ENCODE measurements at regions not wholly inside any gene's neighbourhood (a gene's known extent, or its start where the extent isn't known, plus 50 kb on each side); places are given as distances from the start of the nearest gene placed in this dataset.

DNA sequence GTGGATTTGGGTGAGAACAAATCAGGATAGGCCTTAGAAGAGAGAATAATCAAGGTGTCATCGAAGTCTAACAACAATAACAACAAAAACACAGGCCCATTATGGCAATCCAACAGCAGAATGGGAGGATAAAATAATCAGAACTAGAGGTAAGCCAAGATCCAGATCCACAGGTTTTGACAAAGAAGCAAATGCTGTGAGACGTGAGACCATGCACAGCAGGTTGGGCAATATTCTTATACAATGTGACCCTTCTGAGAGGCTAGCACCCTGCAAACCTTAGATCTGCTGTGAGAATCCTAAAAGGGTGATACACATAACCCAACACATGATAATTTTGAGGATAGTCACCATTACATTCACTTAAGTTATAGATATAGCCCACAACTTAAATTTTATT lies 352.9 kb downstream of the CDH10 start (continued):
- TF ChIP-seq TCF4 (CRISPR knock-in tag; IDR thresholded peaks at IDR 0.05; ENCODE audit: borderline replicate concordance) = no peak
- TF ChIP-seq ZNF8 (CRISPR knock-in tag; IDR thresholded peaks at IDR 0.05) = no peak

DNA sequence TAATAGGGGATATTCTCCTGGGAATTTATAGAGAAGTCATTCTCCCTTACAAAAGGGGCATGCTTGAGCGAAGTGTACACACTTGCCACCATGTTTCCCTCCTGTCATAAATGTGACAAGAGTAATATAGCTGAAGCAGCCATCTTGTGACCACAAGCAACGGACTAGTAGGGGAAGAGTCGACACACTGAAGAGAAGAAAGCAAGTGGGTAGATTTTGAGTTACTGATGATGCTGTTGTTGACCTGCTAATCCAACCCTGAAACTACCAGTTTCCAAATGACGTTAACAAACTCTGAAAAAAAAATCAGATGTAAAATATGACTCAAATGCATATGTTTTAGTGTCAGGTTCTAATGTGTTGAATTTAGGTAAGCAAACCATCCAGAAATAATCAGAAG lies 350.4 kb downstream of the CDH10 start:
- TF ChIP-seq BACH2 (CRISPR knock-in tag; IDR thresholded peaks at IDR 0.05; ENCODE audit: borderline replicate concordance) (no peak), ZNF70 (CRISPR knock-in tag; IDR thresholded peaks at IDR 0.05) (no peak), SNAI2 (CRISPR knock-in tag; IDR thresholded peaks at IDR 0.05) (no peak)
- TF ChIP-seq, protein P1, sequence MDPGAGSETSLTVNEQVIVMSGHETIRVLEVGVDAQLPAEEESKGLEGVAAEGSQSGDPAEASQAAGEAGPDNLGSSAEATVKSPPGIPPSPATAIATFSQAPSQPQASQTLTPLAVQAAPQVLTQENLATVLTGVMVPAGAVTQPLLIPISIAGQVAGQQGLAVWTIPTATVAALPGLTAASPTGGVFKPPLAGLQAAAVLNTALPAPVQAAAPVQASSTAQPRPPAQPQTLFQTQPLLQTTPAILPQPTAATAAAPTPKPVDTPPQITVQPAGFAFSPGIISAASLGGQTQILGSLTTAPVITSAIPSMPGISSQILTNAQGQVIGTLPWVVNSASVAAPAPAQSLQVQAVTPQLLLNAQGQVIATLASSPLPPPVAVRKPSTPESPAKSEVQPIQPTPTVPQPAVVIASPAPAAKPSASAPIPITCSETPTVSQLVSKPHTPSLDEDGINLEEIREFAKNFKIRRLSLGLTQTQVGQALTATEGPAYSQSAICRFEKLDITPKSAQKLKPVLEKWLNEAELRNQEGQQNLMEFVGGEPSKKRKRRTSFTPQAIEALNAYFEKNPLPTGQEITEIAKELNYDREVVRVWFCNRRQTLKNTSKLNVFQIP (CRISPR knock-in tag; IDR thresholded peaks at IDR 0.05; ENCODE audit: borderline replicate concordance, low read depth) = no peak
- ATAC-seq = no peak

DNA sequence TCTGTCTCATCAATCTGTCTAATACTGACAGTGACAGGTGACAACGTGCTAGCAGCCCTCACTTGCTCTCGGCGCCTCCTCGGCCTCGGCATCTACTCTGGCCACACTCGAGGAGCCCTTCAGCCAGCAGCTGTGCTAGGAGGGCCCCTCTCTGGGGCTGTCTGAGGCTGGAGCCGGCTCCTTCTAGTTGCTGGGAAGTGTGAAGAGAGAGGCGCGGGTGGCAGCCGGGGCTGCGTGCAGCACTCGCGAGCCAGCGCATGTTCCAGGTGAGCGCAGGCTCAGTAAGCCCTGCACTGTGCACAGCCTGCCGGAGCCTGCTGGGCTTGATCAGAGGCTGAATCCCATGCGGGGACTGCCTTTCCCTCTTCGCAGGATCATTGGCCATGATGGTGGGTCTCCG lies 330.7 kb downstream of the CDH10 start:
- TF ChIP-seq ZFP30 (CRISPR knock-in tag; IDR thresholded peaks at IDR 0.05) (no peak), ESRRG (CRISPR knock-in tag; IDR thresholded peaks at IDR 0.05) (no peak), PPARA (CRISPR knock-in tag; IDR thresholded peaks at IDR 0.05; ENCODE audit: borderline replicate concordance) (no peak), OSR1 (CRISPR knock-in tag; IDR thresholded peaks at IDR 0.05) (no peak), ARNTL (CRISPR knock-in tag; IDR thresholded peaks at IDR 0.05; ENCODE audit: borderline replicate concordance, low read depth) (no peak), BACH2 (CRISPR knock-in tag; IDR thresholded peaks at IDR 0.05; ENCODE audit: borderline replicate concordance) (no peak), ISL1 (CRISPR knock-in tag; IDR thresholded peaks at IDR 0.05) (no peak), RARB (CRISPR knock-in tag; IDR thresholded peaks at IDR 0.05) (no peak), ZNF8 (CRISPR knock-in tag; IDR thresholded peaks at IDR 0.05) (no peak), TCF4 (CRISPR knock-in tag; IDR thresholded peaks at IDR 0.05; ENCODE audit: borderline replicate concordance) (no peak), ZC3H10 (CRISPR knock-in tag; IDR thresholded peaks at IDR 0.05) (no peak), PATZ1 (CRISPR knock-in tag; IDR thresholded peaks at IDR 0.05; ENCODE audit: borderline replicate concordance) (no peak), GLIS3 (CRISPR knock-in tag; IDR thresholded peaks at IDR 0.05) (no peak), TOX (CRISPR knock-in tag; IDR thresholded peaks at IDR 0.05; ENCODE audit: borderline replicate concordance) (no peak), ZNF70 (CRISPR knock-in tag; IDR thresholded peaks at IDR 0.05) (no peak), TSHZ2 (CRISPR knock-in tag; IDR thresholded peaks at IDR 0.05) (no peak), CSDC2 (CRISPR knock-in tag; IDR thresholded peaks at IDR 0.05) (no peak), ZFP3 (CRISPR knock-in tag; IDR thresholded peaks at IDR 0.05) (no peak)
- TF ChIP-seq, protein P2, sequence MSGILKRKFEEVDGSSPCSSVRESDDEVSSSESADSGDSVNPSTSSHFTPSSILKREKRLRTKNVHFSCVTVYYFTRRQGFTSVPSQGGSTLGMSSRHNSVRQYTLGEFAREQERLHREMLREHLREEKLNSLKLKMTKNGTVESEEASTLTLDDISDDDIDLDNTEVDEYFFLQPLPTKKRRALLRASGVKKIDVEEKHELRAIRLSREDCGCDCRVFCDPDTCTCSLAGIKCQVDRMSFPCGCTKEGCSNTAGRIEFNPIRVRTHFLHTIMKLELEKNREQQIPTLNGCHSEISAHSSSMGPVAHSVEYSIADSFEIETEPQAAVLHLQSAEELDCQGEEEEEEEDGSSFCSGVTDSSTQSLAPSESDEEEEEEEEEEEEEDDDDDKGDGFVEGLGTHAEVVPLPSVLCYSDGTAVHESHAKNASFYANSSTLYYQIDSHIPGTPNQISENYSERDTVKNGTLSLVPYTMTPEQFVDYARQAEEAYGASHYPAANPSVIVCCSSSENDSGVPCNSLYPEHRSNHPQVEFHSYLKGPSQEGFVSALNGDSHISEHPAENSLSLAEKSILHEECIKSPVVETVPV (CRISPR knock-in tag; IDR thresholded peaks at IDR 0.05) = no peak
- TF ChIP-seq, protein P1 (CRISPR knock-in tag; IDR thresholded peaks at IDR 0.05; ENCODE audit: borderline replicate concordance, low read depth) = no peak
- no peak for ATAC-seq

Measured in SK-N-SH treated with all-trans-retinoic acid at 6 μM for 48 hours (cell line).